ENCODE measurements at regions not wholly inside any gene's neighbourhood (a gene's known extent, or its start where the extent isn't known, plus 50 kb on each side); places are given as distances from the start of the nearest gene placed in this dataset.

DNA sequence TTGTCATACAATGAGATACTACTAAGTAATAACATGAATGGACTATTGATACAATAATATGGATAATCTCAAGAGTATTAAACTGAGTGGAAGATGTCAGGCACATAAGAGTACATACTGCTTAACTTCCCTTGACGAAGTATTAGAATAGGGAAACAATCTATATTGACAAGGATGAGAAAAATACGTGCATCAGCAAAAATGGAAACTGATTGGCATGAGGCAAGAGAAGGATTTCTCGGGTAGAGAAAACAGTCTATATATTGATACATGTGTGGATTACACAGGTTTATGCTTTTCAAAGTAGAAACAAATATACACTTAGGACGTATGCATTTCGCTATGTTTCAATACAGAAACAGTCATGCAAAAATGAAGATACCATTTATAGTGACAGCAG is 57.4 kb downstream of the PRR20E start:
- no peaks in the 10 kb centered on the region for H3K36me3 Mint-ChIP-seq (ENCODE audit: insufficient read depth, unreplicated experiment)
- no peaks in the 10 kb centered on the region for H3K27me3 Mint-ChIP-seq (ENCODE audit: unreplicated experiment)
- BruUV-seq (replicated peaks) = no TSS peak
- no peak for DNase-seq
- H3K9me3 Mint-ChIP-seq (ENCODE audit: low read depth, unreplicated experiment) = peaks cover 4% of the 10 kb centered on the region
- CTCF ChIA-PET = no interaction called here
- TF ChIP-seq, protein P1, sequence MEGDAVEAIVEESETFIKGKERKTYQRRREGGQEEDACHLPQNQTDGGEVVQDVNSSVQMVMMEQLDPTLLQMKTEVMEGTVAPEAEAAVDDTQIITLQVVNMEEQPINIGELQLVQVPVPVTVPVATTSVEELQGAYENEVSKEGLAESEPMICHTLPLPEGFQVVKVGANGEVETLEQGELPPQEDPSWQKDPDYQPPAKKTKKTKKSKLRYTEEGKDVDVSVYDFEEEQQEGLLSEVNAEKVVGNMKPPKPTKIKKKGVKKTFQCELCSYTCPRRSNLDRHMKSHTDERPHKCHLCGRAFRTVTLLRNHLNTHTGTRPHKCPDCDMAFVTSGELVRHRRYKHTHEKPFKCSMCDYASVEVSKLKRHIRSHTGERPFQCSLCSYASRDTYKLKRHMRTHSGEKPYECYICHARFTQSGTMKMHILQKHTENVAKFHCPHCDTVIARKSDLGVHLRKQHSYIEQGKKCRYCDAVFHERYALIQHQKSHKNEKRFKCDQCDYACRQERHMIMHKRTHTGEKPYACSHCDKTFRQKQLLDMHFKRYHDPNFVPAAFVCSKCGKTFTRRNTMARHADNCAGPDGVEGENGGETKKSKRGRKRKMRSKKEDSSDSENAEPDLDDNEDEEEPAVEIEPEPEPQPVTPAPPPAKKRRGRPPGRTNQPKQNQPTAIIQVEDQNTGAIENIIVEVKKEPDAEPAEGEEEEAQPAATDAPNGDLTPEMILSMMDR (IDR thresholded peaks at IDR 0.05; ENCODE audit: unreplicated experiment) = no peak
- intact Hi-C loops (cut with micrococcal nuclease; ENCODE audit: unreplicated experiment) = no loop called here
- no peak overlapping the region for H3K27ac Mint-ChIP-seq (ENCODE audit: unreplicated experiment)
- no peaks in the 10 kb centered on the region for H3K4me1 Mint-ChIP-seq (ENCODE audit: low read depth, unreplicated experiment)
- H3K4me3 Mint-ChIP-seq (ENCODE audit: low read depth, unreplicated experiment) = no peak overlapping the region

DNA sequence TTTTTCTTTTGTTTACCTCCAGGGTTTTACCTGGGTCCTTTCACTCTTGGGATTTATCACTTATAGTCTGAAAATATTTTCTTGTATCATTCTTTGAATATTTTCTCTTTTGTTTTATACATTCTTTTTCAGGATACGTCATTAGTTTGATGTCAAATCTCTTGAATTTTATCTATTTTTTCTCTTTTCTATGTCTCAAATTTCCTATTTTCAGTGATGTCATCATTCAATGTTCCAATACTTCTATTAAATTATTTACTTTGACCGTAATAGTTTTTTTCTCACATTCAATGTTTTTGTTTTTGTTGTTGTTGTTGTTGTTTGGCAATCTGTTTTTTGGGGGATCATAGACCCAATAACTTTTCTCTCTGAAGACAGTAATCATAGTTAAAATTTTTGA is 83.5 kb downstream of the PRR20E start:
- Mint-ChIP-seq H3K4me1 (ENCODE audit: low read depth, unreplicated experiment) (no peaks in the 10 kb centered on the region), H3K27me3 (ENCODE audit: unreplicated experiment) (no peaks in the 10 kb centered on the region), H3K9me3 (ENCODE audit: low read depth, unreplicated experiment) (peaks cover 3% of the 10 kb centered on the region), H3K4me3 (ENCODE audit: low read depth, unreplicated experiment) (no peak overlapping the region), H3K36me3 (ENCODE audit: insufficient read depth, unreplicated experiment) (no peaks in the 10 kb centered on the region), H3K27ac (ENCODE audit: unreplicated experiment) (no peak overlapping the region)
- TF ChIP-seq, protein P1 (IDR thresholded peaks at IDR 0.05; ENCODE audit: unreplicated experiment) = no peak
- CTCF ChIA-PET = no interaction called here
- BruUV-seq (replicated peaks) = no TSS peak
- DNase-seq = no peak
- intact Hi-C loops (cut with micrococcal nuclease; ENCODE audit: unreplicated experiment) = no loop called here

DNA sequence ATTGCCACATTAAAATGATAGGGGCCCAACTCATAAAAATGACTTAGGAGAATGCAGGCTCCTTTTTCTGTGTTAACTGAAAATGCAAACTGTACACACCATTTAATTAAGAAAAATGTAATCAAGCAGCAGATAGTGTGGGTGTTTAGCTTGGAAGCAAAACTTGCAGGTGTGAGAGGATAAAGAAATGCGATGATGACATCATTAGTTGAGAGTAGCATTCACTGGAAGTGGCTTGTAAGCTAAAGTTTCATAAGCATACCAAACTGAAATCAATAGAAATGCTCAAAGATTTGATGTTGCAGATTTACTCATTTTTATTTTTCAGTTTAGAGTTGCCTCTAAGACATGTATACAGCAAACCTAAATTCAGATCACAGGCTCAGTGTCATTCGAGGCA is 86.6 kb downstream of the PRR20E start:
- Mint-ChIP-seq H3K4me1 (ENCODE audit: low read depth, unreplicated experiment) (no peaks in the 10 kb centered on the region), H3K36me3 (ENCODE audit: insufficient read depth, unreplicated experiment) (no peaks in the 10 kb centered on the region), H3K9me3 (ENCODE audit: low read depth, unreplicated experiment) (peaks cover 6% of the 10 kb centered on the region), H3K4me3 (ENCODE audit: low read depth, unreplicated experiment) (no peak overlapping the region), H3K27ac (ENCODE audit: unreplicated experiment) (no peak overlapping the region), H3K27me3 (ENCODE audit: unreplicated experiment) (no peaks in the 10 kb centered on the region)
- intact Hi-C loops (cut with micrococcal nuclease; ENCODE audit: unreplicated experiment) = no loop called here
- CTCF ChIA-PET = no interaction called here
- TF ChIP-seq, protein P1 (IDR thresholded peaks at IDR 0.05; ENCODE audit: unreplicated experiment) = no peak
- DNase-seq = no peak
- BruUV-seq (replicated peaks) = no TSS peak

DNA sequence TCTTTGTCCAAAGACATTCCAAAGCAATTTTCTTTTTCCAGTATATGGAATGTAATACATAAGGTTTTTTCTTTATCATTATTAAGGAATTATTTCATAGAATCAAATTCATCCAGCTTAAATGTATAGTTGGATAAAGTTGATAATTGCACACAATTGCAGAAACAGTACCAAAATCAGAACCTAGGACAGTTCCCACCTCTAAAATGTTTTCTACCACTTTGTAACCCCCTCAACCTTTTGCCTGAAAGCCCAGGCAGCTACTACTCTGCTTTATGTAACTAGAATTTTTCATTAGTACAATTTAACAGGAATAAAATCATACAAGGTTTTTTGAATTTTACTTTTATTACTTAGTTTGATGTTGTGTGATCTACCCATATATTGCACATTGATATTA is 98.0 kb downstream of the PRR20E start:
- no peak overlapping the region for H3K4me3 Mint-ChIP-seq (ENCODE audit: low read depth, unreplicated experiment)
- DNase-seq = no peak
- no peaks in the 10 kb centered on the region for H3K27me3 Mint-ChIP-seq (ENCODE audit: unreplicated experiment)
- H3K27ac Mint-ChIP-seq (ENCODE audit: unreplicated experiment) = no peak overlapping the region
- intact Hi-C loops (cut with micrococcal nuclease; ENCODE audit: unreplicated experiment) = no loop called here
- H3K9me3 Mint-ChIP-seq (ENCODE audit: low read depth, unreplicated experiment) = no peaks in the 10 kb centered on the region
- TF ChIP-seq, protein P1 (IDR thresholded peaks at IDR 0.05; ENCODE audit: unreplicated experiment) = no peak
- no peaks in the 10 kb centered on the region for H3K36me3 Mint-ChIP-seq (ENCODE audit: insufficient read depth, unreplicated experiment)
- CTCF ChIA-PET = no interaction called here
- BruUV-seq (replicated peaks) = no TSS peak
- no peaks in the 10 kb centered on the region for H3K4me1 Mint-ChIP-seq (ENCODE audit: low read depth, unreplicated experiment)

DNA sequence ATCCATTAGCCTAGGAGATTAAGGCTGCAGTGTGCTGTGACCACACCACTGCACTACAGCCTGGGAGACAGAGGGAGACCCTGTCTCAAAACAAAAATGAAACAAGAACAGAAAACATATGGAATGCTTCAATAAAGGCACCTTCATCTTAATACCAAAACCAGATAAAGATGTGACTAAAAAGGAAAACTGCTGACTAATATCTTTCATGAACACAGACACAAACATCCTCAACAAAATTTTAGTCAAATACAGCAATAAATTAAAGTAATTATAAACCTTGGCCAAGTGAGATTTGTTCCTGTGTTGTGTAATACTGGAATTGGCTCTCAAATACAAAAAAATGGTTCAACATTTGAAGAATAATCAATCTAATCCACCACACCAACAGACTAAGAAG is 103.5 kb downstream of the PRR20E start:
- intact Hi-C loops (cut with micrococcal nuclease; ENCODE audit: unreplicated experiment) = no loop called here
- Mint-ChIP-seq H3K4me3 (ENCODE audit: low read depth, unreplicated experiment) (no peak overlapping the region), H3K9me3 (ENCODE audit: low read depth, unreplicated experiment) (no peaks in the 10 kb centered on the region), H3K4me1 (ENCODE audit: low read depth, unreplicated experiment) (no peaks in the 10 kb centered on the region), H3K27me3 (ENCODE audit: unreplicated experiment) (no peaks in the 10 kb centered on the region), H3K36me3 (ENCODE audit: insufficient read depth, unreplicated experiment) (no peaks in the 10 kb centered on the region), H3K27ac (ENCODE audit: unreplicated experiment) (no peak overlapping the region)
- CTCF ChIA-PET = no interaction called here
- no TSS peak for BruUV-seq (replicated peaks)
- DNase-seq = no peak
- TF ChIP-seq, protein P1 (IDR thresholded peaks at IDR 0.05; ENCODE audit: unreplicated experiment) = no peak
